HL-60 (cell line): ENCODE measurements at regions not wholly inside any gene's neighbourhood (a gene's known extent, or its start where the extent isn't known, plus 50 kb on each side); places are given as distances from the start of the nearest gene placed in this dataset.

Experiments
- DNase-seq, 2 experiments: peaks; one replicate each; pipeline ENCODE4 v3.0.0-alpha.2; 2010 to 2020; ENCODE audit warnings: low read depth in 1 of 2, low spot score in 1 of 2
- H3K27ac ChIP-seq: fragments of 250-450 bp; sonication (Bioruptor Pico); replicated peaks from 2 replicates; pipeline ENCODE4 v1.5.1; 2020; ENCODE audit warnings: mild to moderate bottlenecking, moderate library complexity
- H3K27me3 ChIP-seq: fragments of 250-450 bp; sonication (Bioruptor Pico); 2 replicates; pipeline ENCODE4 v1.5.1; 2021; ENCODE audit warnings: mild to moderate bottlenecking, moderate library complexity; ENCODE audit not compliant: insufficient read depth, poor library complexity, severe bottlenecking
- H3K4me3 ChIP-seq: replicated peaks from 2 replicates; pipeline ENCODE4 v1.5.1; 2011; ENCODE audit warnings: mild to moderate bottlenecking, control low read depth, low read length; ENCODE audit not compliant: insufficient read depth
- GABPA ChIP-seq: IDR thresholded peaks from 2 replicates; pipeline ENCODE4 v1.6.1; 2012; ENCODE audit warnings: low read depth
- POLR2AphosphoS5 ChIP-seq: IDR thresholded peaks from 2 replicates; pipeline ENCODE4 v1.6.1; 2012; ENCODE audit warnings: low read depth
- SPI1 ChIP-seq: IDR thresholded peaks from 2 replicates; pipeline ENCODE4 v1.6.1; 2012; ENCODE audit warnings: low read depth, mild to moderate bottlenecking, borderline replicate concordance
- TF ChIP-seq, protein P1 (sequence below): IDR thresholded peaks from 2 replicates; pipeline ENCODE4 v1.6.1; 2012; ENCODE audit warnings: low read depth; ENCODE audit not compliant: insufficient replicate concordance
- TF ChIP-seq, protein P2 (sequence below): IDR thresholded peaks from one replicate; pipeline ENCODE4 v1.5.1; 2011; ENCODE audit warnings: low read length, control low read depth, inconsistent platforms; ENCODE audit not compliant: insufficient read depth

DNA sequence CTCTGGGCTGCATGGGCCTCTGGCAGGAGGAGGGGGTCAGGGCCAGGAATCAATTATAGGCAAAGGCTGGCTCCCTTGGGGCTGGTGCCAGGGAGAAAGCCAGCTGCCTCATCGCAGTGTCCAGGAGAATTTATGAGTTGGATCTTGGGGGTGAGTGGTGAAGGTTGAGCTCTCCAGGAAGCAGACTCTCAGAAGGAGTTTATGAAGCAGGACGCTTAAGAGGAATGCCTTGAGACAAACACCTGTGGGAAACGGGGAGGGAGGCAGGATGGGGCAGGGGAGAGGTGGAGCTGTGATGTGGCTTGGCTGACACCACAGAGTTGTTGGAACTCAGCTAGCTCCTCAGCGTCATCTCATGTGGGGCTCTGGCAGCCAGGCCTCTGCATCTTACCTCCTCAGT lies 428.5 kb downstream of the RPS24 start:
- TF ChIP-seq, protein P1, sequence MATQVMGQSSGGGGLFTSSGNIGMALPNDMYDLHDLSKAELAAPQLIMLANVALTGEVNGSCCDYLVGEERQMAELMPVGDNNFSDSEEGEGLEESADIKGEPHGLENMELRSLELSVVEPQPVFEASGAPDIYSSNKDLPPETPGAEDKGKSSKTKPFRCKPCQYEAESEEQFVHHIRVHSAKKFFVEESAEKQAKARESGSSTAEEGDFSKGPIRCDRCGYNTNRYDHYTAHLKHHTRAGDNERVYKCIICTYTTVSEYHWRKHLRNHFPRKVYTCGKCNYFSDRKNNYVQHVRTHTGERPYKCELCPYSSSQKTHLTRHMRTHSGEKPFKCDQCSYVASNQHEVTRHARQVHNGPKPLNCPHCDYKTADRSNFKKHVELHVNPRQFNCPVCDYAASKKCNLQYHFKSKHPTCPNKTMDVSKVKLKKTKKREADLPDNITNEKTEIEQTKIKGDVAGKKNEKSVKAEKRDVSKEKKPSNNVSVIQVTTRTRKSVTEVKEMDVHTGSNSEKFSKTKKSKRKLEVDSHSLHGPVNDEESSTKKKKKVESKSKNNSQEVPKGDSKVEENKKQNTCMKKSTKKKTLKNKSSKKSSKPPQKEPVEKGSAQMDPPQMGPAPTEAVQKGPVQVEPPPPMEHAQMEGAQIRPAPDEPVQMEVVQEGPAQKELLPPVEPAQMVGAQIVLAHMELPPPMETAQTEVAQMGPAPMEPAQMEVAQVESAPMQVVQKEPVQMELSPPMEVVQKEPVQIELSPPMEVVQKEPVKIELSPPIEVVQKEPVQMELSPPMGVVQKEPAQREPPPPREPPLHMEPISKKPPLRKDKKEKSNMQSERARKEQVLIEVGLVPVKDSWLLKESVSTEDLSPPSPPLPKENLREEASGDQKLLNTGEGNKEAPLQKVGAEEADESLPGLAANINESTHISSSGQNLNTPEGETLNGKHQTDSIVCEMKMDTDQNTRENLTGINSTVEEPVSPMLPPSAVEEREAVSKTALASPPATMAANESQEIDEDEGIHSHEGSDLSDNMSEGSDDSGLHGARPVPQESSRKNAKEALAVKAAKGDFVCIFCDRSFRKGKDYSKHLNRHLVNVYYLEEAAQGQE: no peak
- TF ChIP-seq, protein P2, sequence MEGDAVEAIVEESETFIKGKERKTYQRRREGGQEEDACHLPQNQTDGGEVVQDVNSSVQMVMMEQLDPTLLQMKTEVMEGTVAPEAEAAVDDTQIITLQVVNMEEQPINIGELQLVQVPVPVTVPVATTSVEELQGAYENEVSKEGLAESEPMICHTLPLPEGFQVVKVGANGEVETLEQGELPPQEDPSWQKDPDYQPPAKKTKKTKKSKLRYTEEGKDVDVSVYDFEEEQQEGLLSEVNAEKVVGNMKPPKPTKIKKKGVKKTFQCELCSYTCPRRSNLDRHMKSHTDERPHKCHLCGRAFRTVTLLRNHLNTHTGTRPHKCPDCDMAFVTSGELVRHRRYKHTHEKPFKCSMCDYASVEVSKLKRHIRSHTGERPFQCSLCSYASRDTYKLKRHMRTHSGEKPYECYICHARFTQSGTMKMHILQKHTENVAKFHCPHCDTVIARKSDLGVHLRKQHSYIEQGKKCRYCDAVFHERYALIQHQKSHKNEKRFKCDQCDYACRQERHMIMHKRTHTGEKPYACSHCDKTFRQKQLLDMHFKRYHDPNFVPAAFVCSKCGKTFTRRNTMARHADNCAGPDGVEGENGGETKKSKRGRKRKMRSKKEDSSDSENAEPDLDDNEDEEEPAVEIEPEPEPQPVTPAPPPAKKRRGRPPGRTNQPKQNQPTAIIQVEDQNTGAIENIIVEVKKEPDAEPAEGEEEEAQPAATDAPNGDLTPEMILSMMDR: no peak
- TF ChIP-seq GABPA (no peak), SPI1 (no peak), POLR2AphosphoS5 (no peak)
- Histone ChIP-seq H3K4me3 (no peak overlapping the region), H3K27ac (no peak overlapping the region), H3K27me3 (no peaks in the 10 kb centered on the region)
- DNase-seq: no peak

DNA sequence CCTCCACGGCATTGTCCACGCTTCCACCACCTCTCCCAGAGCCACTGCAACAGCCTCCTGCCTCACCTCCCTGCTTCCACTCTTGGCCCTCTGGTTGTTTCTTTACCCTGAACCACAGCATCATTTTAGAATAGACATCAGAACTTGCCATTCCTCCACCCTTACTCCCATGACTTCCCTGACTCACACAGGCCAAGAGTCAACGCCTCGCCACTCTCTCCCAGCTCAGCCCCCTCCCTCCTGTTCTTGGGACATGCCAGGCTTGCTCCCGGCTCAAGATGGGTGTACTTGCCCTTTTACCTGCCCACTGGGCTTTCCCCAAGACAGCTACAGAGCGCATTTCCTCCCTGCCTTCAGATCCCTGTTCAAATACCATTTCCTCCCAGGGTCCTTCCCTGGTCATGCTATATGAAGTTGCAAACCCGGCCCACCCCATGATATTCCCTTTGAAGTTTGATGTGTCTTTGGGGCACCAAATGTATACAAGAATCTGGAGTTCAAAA lies 429.1 kb downstream of the RPS24 start:
- Histone ChIP-seq H3K27me3 (no peaks in the 10 kb centered on the region), H3K27ac (no peak overlapping the region), H3K4me3 (no peak overlapping the region)
- TF ChIP-seq, protein P2: no peak
- no peak for TF ChIP-seq SPI1
- TF ChIP-seq GABPA: no peak
- TF ChIP-seq, protein P1: no peak
- TF ChIP-seq POLR2AphosphoS5: no peak
- DNase-seq: no peak

DNA sequence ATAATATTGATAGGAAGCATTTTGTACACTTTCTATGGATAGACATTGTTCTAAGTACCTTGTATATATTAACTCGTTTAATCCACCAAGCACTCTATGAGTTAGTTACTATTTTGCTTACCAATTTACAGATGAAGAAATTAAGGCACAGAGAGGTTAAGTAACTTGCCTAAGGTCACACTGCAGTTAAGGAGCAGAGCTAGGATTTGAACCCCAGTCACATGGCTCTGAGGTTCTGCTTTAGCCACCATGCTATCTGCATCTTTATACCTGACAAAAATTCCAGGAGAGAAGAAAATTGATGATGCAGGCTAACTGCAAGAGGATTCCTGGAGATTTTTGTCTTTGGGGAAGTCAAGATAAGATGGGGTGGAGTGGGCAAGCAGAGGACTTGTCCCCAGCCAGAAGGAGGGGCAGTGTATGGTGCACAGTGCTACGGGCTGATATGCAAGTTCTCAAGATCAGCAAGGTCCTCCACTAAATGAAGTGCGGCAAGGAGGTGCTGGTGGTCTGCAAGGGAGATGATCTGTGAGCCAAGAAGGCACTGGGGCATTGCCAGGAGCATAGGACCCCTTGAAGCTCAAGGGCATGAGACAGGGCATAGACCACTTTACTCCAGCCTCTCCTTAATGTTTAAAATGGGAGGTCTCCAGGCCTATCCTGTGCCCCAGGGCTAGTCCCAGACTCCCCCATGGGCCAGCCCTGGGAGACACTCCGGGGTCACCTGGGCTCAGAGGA lies 430.6 kb downstream of the RPS24 start:
- TF ChIP-seq GABPA (no peak), SPI1 (no peak), POLR2AphosphoS5 (no peak)
- TF ChIP-seq, protein P2: no peak
- TF ChIP-seq, protein P1: no peak
- no peak overlapping the region for H3K4me3 ChIP-seq
- no peak for DNase-seq
- no peaks in the 10 kb centered on the region for H3K27me3 ChIP-seq
- H3K27ac ChIP-seq: no peak overlapping the region
